DND-41 (cell line): ENCODE measurements at regions not wholly inside any gene's neighbourhood (a gene's known extent, or its start where the extent isn't known, plus 50 kb on each side); places are given as distances from the start of the nearest gene placed in this dataset.
"Not testable (repeated sequence)": the region's sequence is repeated elsewhere in the genome, so short reads cannot be mapped to it uniquely, and the experiment has no call there.

Experiments
- ATAC-seq: fragments of 200-7000 bp; cut with Tn5 transposase; 3 replicates; pipeline ENCODE4 v1.9.1; 2021; ENCODE audit warnings: low read depth; ENCODE audit not compliant: insufficient read depth
- DNase-seq: peaks from one replicate; pipeline ENCODE4 v3.0.0-alpha.2; 2020
- H2AFZ ChIP-seq: 2 replicates; pipeline ENCODE4 v1.6.0; 2012; ENCODE audit warnings: low read depth, low read length
- H3K27ac ChIP-seq: 2 replicates; pipeline ENCODE4 v1.5.1; 2012; ENCODE audit warnings: low read length, inconsistent platforms
- H3K27me3 ChIP-seq: fragments of 200-600 bp; sonication (generic); 2 replicates; pipeline ENCODE4 v1.6.0; 2012; ENCODE audit warnings: low read length, mild to moderate bottlenecking, inconsistent platforms; ENCODE audit not compliant: insufficient read depth, poor library complexity
- H3K36me3 ChIP-seq: 2 replicates; pipeline ENCODE4 v1.5.1; 2012; ENCODE audit warnings: low read length, inconsistent platforms; ENCODE audit not compliant: insufficient read depth
- H3K4me1 ChIP-seq: 2 replicates; pipeline ENCODE4 v1.5.1; 2012; ENCODE audit warnings: mild to moderate bottlenecking, low read length; ENCODE audit not compliant: insufficient read depth
- H3K4me2 ChIP-seq: 2 replicates; pipeline ENCODE4 v1.6.0; 2012; ENCODE audit warnings: mild to moderate bottlenecking, moderate library complexity, low read length, inconsistent platforms; ENCODE audit not compliant: insufficient read depth
- H3K4me3 ChIP-seq, 2 experiments: fragments of 200-600 bp in 1 of 2; shearing (Covaris generic) in 1 of 2; 2 replicates each; pipeline ENCODE4 v1.5.1; 2012 to 2016; ENCODE audit warnings: inconsistent platforms in 2 of 2, low read length in 2 of 2, mild to moderate bottlenecking in 2 of 2, low read depth in 1 of 2, moderate library complexity in 1 of 2
- H3K79me2 ChIP-seq: 2 replicates; pipeline ENCODE4 v1.6.0; 2012; ENCODE audit warnings: low read length, inconsistent platforms; ENCODE audit not compliant: insufficient read depth
- H3K9ac ChIP-seq: 2 replicates; pipeline ENCODE4 v1.6.0; 2012; ENCODE audit warnings: low read depth, mild to moderate bottlenecking, inconsistent platforms, low read length, moderate library complexity
- H3K9me3 ChIP-seq: 2 replicates; pipeline ENCODE4 v1.5.1; 2012; ENCODE audit warnings: low read length, moderate library complexity, mild to moderate bottlenecking, inconsistent platforms; ENCODE audit not compliant: insufficient read depth, severe bottlenecking
- H4K20me1 ChIP-seq: 2 replicates; pipeline ENCODE4 v1.6.0; 2012; ENCODE audit warnings: low read length; ENCODE audit not compliant: insufficient read depth
- EZH2 ChIP-seq: IDR thresholded peaks from 3 replicates; pipeline ENCODE4 v1.6.1; 2012; ENCODE audit warnings: borderline replicate concordance, low read depth, mild to moderate bottlenecking, moderate library complexity, low read length, inconsistent platforms; ENCODE audit not compliant: severe bottlenecking
- TF ChIP-seq, protein P1 (sequence below): IDR thresholded peaks from 2 replicates; pipeline ENCODE4 v1.5.1; 2012; ENCODE audit warnings: borderline replicate concordance, low read length, moderate library complexity, mild to moderate bottlenecking; ENCODE audit not compliant: poor library complexity, severe bottlenecking; ENCODE audit errors: extremely low read depth

DNA sequence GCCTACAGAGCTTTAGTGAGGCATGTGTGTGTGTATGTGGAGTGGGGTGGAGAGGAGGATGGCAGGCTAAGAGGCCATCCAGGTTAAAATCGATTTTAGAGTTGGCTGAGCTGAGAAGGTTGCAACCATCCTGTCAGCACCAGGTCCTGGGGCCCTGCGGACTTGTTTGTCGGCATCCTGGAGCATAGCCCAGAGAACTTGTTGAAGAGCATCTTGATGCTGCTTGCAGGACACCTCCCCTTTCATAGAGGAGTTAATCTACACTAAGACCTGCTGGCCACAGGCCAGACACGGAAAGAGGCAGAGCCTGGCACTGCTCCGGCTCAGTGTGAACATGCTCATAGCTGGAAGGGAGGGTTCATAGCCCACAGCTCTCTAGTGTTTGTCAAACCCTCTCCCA lies 72.1 kb upstream of the RGPD5 start:
- Histone ChIP-seq H3K9me3 (no peaks in the 10 kb centered on the region), H3K36me3 (no peaks in the 10 kb centered on the region), H3K79me2 (no peaks in the 10 kb centered on the region), H3K4me3 (no peak overlapping the region), H3K4me2 (no peak overlapping the region), H3K9ac (no peak overlapping the region), H3K27me3 (no peaks in the 10 kb centered on the region), H4K20me1 (no peaks in the 10 kb centered on the region), H3K4me1 (no peaks in the 10 kb centered on the region), H3K27ac (no peak overlapping the region), H2AFZ (no peak overlapping the region)
- no peak for TF ChIP-seq EZH2
- TF ChIP-seq, protein P1, sequence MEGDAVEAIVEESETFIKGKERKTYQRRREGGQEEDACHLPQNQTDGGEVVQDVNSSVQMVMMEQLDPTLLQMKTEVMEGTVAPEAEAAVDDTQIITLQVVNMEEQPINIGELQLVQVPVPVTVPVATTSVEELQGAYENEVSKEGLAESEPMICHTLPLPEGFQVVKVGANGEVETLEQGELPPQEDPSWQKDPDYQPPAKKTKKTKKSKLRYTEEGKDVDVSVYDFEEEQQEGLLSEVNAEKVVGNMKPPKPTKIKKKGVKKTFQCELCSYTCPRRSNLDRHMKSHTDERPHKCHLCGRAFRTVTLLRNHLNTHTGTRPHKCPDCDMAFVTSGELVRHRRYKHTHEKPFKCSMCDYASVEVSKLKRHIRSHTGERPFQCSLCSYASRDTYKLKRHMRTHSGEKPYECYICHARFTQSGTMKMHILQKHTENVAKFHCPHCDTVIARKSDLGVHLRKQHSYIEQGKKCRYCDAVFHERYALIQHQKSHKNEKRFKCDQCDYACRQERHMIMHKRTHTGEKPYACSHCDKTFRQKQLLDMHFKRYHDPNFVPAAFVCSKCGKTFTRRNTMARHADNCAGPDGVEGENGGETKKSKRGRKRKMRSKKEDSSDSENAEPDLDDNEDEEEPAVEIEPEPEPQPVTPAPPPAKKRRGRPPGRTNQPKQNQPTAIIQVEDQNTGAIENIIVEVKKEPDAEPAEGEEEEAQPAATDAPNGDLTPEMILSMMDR, result no peak
- ATAC-seq (no peak), DNase-seq (no peak)

DNA sequence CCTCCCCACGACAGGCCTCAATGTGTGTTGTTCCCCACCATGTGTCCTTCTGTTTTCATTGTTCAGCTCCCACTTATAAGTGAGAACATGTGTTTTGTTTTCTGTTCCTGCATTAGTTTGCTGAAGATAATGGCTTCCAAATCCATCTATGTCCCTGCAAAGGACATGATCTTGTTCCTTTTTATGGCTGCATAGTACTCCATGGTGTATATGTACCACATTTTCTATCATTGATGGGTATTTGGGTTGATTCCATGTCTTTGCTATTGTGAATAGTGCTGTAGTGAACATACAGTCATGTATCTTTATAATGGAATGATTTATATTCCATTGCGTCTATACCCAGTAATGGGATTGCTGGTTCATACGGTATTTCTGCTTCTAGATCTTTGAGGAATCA lies 71.5 kb upstream of the RGPD5 start:
- not testable (repeated sequence) for H3K9me3 ChIP-seq, H3K4me1 ChIP-seq, H4K20me1 ChIP-seq, H3K27me3 ChIP-seq, H2AFZ ChIP-seq, DNase-seq, H3K9ac ChIP-seq, H3K36me3 ChIP-seq, H3K79me2 ChIP-seq, ATAC-seq, H3K4me3 ChIP-seq, H3K4me2 ChIP-seq, H3K27ac ChIP-seq

DNA sequence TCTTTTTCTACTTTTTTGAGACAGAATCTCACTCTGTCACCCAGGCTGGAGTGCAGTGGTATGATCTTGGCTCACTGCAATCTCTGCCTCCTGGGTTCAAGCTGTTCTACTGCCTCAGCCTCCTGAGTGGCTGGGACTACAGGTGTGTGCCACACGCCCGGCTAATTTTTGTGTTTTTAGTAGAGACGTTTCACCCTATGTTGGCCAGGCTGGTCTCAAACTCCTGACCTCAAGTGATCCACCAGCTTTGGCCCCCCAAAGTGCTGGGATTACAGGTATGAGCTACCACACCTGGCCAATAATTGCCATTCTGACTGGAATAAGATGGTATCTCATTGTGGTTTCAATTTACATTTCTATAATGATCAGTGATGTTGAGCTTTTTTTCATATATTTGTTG lies 71.0 kb upstream of the RGPD5 start:
- not testable (repeated sequence) for DNase-seq, H3K27me3 ChIP-seq, H3K4me2 ChIP-seq, H3K4me1 ChIP-seq, H3K79me2 ChIP-seq, H3K9ac ChIP-seq, H3K9me3 ChIP-seq, H3K36me3 ChIP-seq, H4K20me1 ChIP-seq, H3K27ac ChIP-seq, ATAC-seq, H3K4me3 ChIP-seq, H2AFZ ChIP-seq

DNA sequence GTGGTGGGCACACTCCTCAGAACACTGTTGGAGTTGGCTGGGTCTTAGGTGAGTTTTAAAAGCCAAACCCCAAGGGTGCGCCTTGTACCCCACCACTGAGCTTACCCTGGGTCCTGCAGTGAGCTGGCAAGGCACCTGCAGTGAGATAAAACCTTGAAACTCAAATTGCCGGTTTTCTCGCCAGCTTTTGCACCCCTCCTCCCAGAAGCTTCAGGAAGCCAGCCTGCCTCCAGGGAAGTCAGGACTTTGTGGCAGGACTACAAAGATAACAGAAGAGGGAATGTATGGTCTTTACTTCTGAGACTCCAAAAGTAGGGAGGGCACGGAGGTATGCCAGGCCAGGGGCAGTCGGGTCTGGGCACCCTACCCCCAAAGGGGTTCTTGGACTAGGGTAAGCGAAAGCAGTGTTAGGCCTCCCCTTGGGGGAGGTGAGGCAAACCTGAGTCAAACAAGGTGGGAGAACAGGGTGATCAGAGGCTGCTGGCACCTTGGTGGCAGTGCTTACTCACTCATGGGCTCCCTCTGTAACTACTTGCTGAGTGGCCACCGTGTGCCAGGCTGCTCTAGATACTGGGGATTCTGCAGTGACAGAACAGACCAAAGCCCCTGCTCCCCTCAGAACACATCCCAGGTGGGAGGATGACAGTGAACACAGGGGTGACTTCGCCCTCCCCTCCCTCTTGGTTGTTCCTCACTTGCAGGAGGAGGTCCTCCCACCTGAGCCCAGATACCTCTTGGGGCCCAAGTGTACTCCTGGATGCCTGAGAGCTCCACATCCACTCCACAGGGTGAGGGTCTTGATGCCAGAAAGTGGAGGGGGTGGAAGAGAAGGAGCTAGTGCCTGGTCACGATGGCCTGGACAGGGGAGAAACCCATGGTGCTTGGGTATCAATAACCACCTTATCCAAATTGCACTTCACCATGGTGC lies 69.3 kb upstream of the RGPD5 start:
- ATAC-seq (no peak), DNase-seq (no peak)
- Histone ChIP-seq H3K9me3 (peaks cover 2% of the 10 kb centered on the region), H3K4me3 (no peak overlapping the region), H3K27me3 (no peaks in the 10 kb centered on the region), H3K79me2 (no peaks in the 10 kb centered on the region), H3K9ac (no peak overlapping the region), H4K20me1 (no peaks in the 10 kb centered on the region), H2AFZ (no peak overlapping the region), H3K4me1 (no peaks in the 10 kb centered on the region), H3K4me2 (no peak overlapping the region), H3K27ac (no peak overlapping the region), H3K36me3 (no peaks in the 10 kb centered on the region)
- TF ChIP-seq, protein P1, result no peak
- TF ChIP-seq EZH2, result no peak
